Keratinocyte (primary cell): ENCODE measurements at regions not wholly inside any gene's neighbourhood (a gene's known extent, or its start where the extent isn't known, plus 50 kb on each side); places are given as distances from the start of the nearest gene placed in this dataset.
"Not testable (repeated sequence)": the region's sequence is repeated elsewhere in the genome, so short reads cannot be mapped to it uniquely, and the experiment has no call there.

ENCODE experiments used
- EZH2 ChIP-seq: IDR thresholded peaks from one replicate; pipeline ENCODE4 v1.6.1; 2012; ENCODE audit warnings: inconsistent platforms, mild to moderate bottlenecking, low read length, moderate library complexity
- TF ChIP-seq, protein P1 (sequence below), 3 experiments: IDR thresholded peaks in 1 of 3; conservative IDR thresholded peaks in 1 of 3; optimal IDR thresholded peaks in 1 of 3; 2 replicates in 2 of 3; 3 replicates in 1 of 3; pipeline versions ENCODE3 to v1.5.1; 2011; ENCODE audit warnings: low read length in 3 of 3, mild to moderate bottlenecking in 3 of 3, moderate library complexity in 2 of 3, control low read depth in 1 of 3, inconsistent platforms in 1 of 3; ENCODE audit not compliant: insufficient read depth in 2 of 3; ENCODE audit errors: extremely low read depth in 1 of 3

DNA sequence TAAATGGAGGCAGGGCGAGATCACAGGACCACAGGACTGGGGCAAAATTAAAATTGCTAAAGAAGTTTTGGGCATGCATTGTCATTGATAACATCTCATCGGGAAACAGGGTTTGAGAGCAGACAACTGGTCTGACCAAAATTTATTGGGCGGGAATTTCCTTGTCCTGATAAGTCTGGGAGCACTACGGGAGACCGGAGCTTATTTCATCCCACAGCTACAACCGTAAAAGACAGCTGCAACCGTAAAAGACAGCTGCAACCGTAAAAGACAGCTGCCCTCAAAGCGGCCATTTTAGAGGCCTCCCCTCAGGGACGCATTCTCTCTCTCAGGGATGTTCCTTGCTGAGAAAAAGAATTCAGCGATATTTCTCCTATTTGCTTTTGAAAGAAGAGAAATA, 170.4 kb upstream of the NPAP1 start:
- TF ChIP-seq, protein P1, sequence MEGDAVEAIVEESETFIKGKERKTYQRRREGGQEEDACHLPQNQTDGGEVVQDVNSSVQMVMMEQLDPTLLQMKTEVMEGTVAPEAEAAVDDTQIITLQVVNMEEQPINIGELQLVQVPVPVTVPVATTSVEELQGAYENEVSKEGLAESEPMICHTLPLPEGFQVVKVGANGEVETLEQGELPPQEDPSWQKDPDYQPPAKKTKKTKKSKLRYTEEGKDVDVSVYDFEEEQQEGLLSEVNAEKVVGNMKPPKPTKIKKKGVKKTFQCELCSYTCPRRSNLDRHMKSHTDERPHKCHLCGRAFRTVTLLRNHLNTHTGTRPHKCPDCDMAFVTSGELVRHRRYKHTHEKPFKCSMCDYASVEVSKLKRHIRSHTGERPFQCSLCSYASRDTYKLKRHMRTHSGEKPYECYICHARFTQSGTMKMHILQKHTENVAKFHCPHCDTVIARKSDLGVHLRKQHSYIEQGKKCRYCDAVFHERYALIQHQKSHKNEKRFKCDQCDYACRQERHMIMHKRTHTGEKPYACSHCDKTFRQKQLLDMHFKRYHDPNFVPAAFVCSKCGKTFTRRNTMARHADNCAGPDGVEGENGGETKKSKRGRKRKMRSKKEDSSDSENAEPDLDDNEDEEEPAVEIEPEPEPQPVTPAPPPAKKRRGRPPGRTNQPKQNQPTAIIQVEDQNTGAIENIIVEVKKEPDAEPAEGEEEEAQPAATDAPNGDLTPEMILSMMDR (optimal IDR thresholded peaks at IDR 0.05 in 1 of 3, IDR thresholded peaks at IDR 0.05 in 1 of 3, conservative IDR thresholded peaks at IDR 0.05 in 1 of 3; ENCODE audit: extremely low read depth in 1 of 3, insufficient read depth in 2 of 3, low read length in 3 of 3), result not testable (repeated sequence)
- TF ChIP-seq EZH2, result not testable (repeated sequence)
